Activated CD8-positive, alpha-beta memory T cell treated with anti-CD3 and anti-CD28 coated beads, Interleukin-2, amount 50 U/mL, for 4 hours (primary cell): ENCODE measurements at regions not wholly inside any gene's neighbourhood (a gene's known extent, or its start where the extent isn't known, plus 50 kb on each side); places are given as distances from the start of the nearest gene placed in this dataset.
"Not testable (repeated sequence)": the region's sequence is repeated elsewhere in the genome, so short reads cannot be mapped to it uniquely, and the experiment has no call there.

Experiments used
- DNase-seq: peaks from one replicate; pipeline ENCODE4 v3.0.0-alpha.2; 2020

- DNase-seq: no peak
These were observed 589.9 kb downstream of the MATN1 start for GRCh38 chr1:30133414-30134055.

- DNase-seq: no peak
These were observed 590.6 kb downstream of the MATN1 start for GRCh38 chr1:30132602-30133286.

- DNase-seq: not testable (repeated sequence)
These were observed 592.8 kb downstream of the MATN1 start for GRCh38 chr1:30130566-30130965.

- no peak for DNase-seq
These were observed 593.3 kb downstream of the MATN1 start for GRCh38 chr1:30130099-30130498.

GRCh38 chr1:30129421-30130055 lies 593.8 kb downstream of the MATN1 start:
- DNase-seq: no peak

GRCh38 chr1:30129001-30129408 lies 594.4 kb downstream of the MATN1 start:
- no peak for DNase-seq

GRCh38 chr1:30126848-30127247 lies 596.5 kb downstream of the MATN1 start:
- no peak for DNase-seq

GRCh38 chr1:30125821-30126170 lies 597.6 kb downstream of the MATN1 start:
- no peak for DNase-seq

GRCh38 chr1:30125021-30125820 lies 598.2 kb downstream of the MATN1 start:
- DNase-seq: no peak

- DNase-seq: no peak
These were observed 599.5 kb downstream of the MATN1 start for GRCh38 chr1:30123896-30124295.

GRCh38 chr1:30123036-30123435 lies 600.3 kb downstream of the MATN1 start:
- DNase-seq: no peak

- no peak for DNase-seq
These were observed 603.0 kb downstream of the MATN1 start for GRCh38 chr1:30120245-30121000.

- no peak for DNase-seq
These were observed 605.7 kb downstream of the MATN1 start for GRCh38 chr1:30117685-30118084.

- DNase-seq: no peak
These were observed 612.0 kb downstream of the MATN1 start for GRCh38 chr1:30111431-30111830.

- DNase-seq: no peak
These were observed 612.5 kb downstream of the MATN1 start for GRCh38 chr1:30110846-30111245.

GRCh38 chr1:30109853-30110252 lies 613.5 kb downstream of the MATN1 start:
- DNase-seq: no peak

GRCh38 chr1:30108186-30108585 lies 615.2 kb downstream of the MATN1 start:
- no peak for DNase-seq

- no peak for DNase-seq
These were observed 617.3 kb downstream of the MATN1 start for GRCh38 chr1:30106125-30106524.

- no peak for DNase-seq
These were observed 618.8 kb downstream of the MATN1 start for GRCh38 chr1:30104551-30104950.

GRCh38 chr1:30103708-30104411 lies 619.5 kb downstream of the MATN1 start:
- no peak for DNase-seq

- no peak for DNase-seq
These were observed 620.8 kb downstream of the MATN1 start for GRCh38 chr1:30102605-30103004.
